Memory B cell (primary cell): ENCODE measurements at regions not wholly inside any gene's neighbourhood (a gene's known extent, or its start where the extent isn't known, plus 50 kb on each side); places are given as distances from the start of the nearest gene placed in this dataset.
"Not testable (repeated sequence)": the region's sequence is repeated elsewhere in the genome, so short reads cannot be mapped to it uniquely, and the experiment has no call there.

Experiments
- ATAC-seq: fragments of 150-1000 bp; cut with Tn5 transposase; 2 replicates; pipeline ENCODE4 v1.10.0; 2021; ENCODE audit warnings: low read depth, mild to moderate bottlenecking, moderate library complexity
- DNase-seq, 2 donors: peaks; one replicate each; pipeline ENCODE4 v3.0.0; 2022; ENCODE audit warnings: low spot score in 2 of 2
- H3K27ac Mint-ChIP-seq: one replicate; pipeline ENCODE4 v1.8.0; 2022; ENCODE audit warnings: mild to moderate bottlenecking, moderate library complexity, mixed read lengths
- H3K27me3 Mint-ChIP-seq: one replicate; pipeline ENCODE4 v1.8.0; 2022; ENCODE audit warnings: mixed read lengths
- H3K36me3 Mint-ChIP-seq: one replicate; pipeline ENCODE4 v1.8.0; 2022; ENCODE audit warnings: mild to moderate bottlenecking, mixed read lengths
- H3K4me1 Mint-ChIP-seq: one replicate; pipeline ENCODE4 v1.8.0; 2022; ENCODE audit warnings: mixed read lengths
- H3K4me3 Mint-ChIP-seq: one replicate; pipeline ENCODE4 v1.8.0; 2022; ENCODE audit warnings: mild to moderate bottlenecking, moderate library complexity, mixed read lengths
- H3K9me3 Mint-ChIP-seq: one replicate; pipeline ENCODE4 v1.8.0; 2022; ENCODE audit warnings: mixed read lengths

DNA sequence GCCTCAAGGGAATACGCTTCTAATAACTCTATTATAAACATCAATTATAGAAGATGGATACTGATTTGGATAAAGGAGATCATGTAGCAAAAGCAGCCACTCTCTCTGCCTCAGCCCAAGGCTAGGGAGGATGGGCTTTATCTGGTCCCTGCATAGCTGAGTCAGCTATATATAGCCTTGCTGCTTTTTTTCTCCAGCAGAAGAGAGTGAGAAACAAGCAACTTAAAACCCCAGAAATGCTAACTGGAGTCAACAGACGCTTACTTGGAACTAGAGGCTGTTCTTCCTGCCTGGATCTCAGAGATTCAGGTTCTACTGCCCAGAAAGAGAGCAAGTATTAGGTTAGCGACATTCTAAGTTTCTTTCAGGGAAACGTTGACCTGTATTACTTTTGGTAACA lies 426.7 kb upstream of the KLHL29 start:
- Mint-ChIP-seq H3K27ac (no peak overlapping the region), H3K9me3 (no peaks in the 10 kb centered on the region), H3K27me3 (no peaks in the 10 kb centered on the region), H3K4me1 (no peaks in the 10 kb centered on the region), H3K36me3 (no peaks in the 10 kb centered on the region), H3K4me3 (no peak overlapping the region)
- DNase-seq (no peak), ATAC-seq (no peak)

DNA sequence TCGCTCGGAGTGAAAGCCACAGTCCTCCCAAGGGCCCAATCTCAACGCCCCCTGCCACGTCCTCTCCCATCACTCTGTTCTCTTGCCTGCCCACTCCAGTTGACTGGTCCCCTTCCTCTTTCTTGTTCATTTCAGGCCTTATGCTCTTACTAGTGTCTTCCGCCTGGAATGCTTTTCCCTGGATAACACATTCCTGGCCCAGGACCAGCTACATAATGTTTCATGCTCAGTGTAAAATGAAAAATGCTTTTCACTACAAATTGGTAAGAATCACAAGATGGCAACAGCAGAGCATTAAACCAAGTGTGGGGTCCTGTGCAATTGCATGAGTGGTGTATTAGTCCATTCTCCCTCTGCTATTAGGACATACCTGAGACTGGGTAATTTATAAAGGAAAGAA lies 417.2 kb upstream of the KLHL29 start:
- Mint-ChIP-seq H3K36me3 (no peaks in the 10 kb centered on the region), H3K27ac (no peak overlapping the region), H3K9me3 (peaks cover 1% of the 10 kb centered on the region), H3K4me1 (no peaks in the 10 kb centered on the region), H3K27me3 (peaks cover 4% of the 10 kb centered on the region), H3K4me3 (no peak overlapping the region)
- ATAC-seq = no peak
- DNase-seq = no peak

DNA sequence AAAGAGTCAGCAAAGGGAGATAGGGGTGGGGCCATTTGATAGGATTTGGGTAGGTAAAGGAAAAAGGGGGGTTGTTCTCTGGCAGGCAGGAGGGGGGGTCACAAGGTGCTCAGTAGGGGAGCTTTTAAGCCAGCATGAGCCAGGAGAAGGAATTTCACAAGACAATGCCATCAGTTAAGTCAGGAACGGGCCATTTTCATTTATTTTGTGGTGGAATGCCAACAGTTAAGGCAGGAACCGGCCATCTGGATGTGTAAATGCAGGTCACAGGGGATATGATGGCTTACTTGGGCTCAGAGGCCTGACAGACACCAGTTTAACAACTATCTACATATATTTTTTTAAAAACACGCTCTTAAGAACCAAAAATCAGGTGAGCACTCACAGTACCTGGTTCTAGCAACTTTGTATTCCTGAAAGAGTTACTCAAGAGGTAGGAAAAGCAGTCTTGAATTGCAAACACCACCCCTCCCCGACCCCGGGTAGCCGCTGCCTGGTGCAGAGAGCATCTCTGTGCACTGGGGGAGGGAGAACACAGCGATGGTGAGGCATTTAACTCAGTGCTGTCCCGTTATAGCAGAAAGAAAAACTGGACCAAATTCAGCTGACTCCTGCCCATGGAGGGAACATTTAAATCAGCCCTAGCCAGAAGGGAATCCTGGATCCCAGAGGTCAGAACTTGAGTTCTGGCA lies 414.5 kb upstream of the KLHL29 start:
- no peak overlapping the region for H3K27ac Mint-ChIP-seq

DNA sequence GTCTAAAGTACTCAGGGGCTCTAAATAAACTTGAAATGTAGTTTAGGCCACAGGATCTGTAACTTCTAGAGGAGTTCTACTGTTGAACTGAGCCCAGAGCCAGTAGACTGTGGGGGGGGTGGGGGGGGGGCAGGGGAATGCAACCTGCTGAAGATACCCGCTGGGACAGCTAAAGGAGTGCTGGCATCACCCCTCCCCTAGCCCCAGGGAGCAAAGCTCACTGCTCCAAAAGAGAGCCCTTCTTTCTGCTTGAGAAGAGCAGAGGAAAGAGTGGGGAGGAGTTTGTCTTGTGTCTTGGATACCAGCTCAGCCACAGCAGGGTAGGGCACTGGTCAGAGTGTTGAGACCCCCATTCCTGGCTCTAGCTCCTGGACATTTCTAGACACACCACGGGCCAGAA lies 414.0 kb upstream of the KLHL29 start:
- ATAC-seq (no peak), DNase-seq (no peak)
- Mint-ChIP-seq H3K4me1 (no peaks in the 10 kb centered on the region), H3K27ac (no peak overlapping the region), H3K9me3 (peaks cover 1% of the 10 kb centered on the region), H3K4me3 (no peak overlapping the region), H3K27me3 (peaks cover 4% of the 10 kb centered on the region), H3K36me3 (no peaks in the 10 kb centered on the region)

More for the DNA sequence above, 414.5 kb upstream of the KLHL29 start:
- Mint-ChIP-seq H3K27me3 (peaks cover 4% of the 10 kb centered on the region), H3K9me3 (peaks cover 1% of the 10 kb centered on the region), H3K36me3 (no peaks in the 10 kb centered on the region), H3K4me3 (no peak overlapping the region), H3K4me1 (no peaks in the 10 kb centered on the region)
- DNase-seq (no peak), ATAC-seq (no peak)

DNA sequence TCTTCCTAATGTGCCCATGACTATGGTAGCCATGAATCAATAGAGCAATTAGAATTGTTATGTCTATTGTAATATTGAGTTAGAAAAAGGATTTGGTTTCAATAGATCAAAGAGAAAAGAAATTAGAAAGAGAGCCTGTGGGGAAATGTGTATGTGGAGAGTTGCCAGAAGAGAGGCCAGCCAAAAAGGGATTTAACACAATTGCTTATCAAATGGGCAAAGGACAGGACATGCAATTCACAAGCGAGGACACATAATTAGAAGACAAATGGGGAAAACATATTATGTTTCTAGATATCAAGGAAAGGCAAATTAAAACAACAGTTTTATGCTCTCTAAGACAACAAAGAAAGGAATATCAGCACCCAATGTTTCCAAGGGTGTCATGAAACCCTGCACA lies 403.2 kb upstream of the KLHL29 start:
- Mint-ChIP-seq H3K9me3 (peaks cover 2% of the 10 kb centered on the region), H3K36me3 (peaks cover 2% of the 10 kb centered on the region), H3K4me1 (no peaks in the 10 kb centered on the region), H3K4me3 (no peak overlapping the region), H3K27ac (no peak overlapping the region), H3K27me3 (peaks cover 3% of the 10 kb centered on the region)
- ATAC-seq = no peak
- no peak for DNase-seq

DNA sequence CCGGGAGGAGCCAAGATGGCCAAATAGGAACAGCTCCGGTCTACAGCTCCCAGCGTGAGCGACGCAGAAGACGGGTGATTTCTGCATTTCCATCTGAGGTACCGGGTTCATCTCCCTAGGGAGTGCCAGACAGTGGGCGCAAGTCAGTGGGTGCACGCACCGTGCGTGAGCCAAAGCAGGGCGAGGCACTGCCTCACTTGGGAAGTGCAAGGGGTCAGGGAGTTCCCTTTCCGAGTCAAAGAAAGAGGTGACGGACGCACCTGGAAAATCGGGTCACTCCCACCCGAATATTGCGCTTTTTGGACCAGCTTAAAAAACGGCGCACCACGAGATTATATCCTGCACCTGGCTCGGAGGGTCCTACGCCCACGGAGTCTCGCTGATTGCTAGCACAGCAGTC lies 400.8 kb upstream of the KLHL29 start:
- not testable (repeated sequence) for H3K4me3 Mint-ChIP-seq, H3K27me3 Mint-ChIP-seq, DNase-seq, H3K36me3 Mint-ChIP-seq, ATAC-seq, H3K9me3 Mint-ChIP-seq, H3K4me1 Mint-ChIP-seq, H3K27ac Mint-ChIP-seq

DNA sequence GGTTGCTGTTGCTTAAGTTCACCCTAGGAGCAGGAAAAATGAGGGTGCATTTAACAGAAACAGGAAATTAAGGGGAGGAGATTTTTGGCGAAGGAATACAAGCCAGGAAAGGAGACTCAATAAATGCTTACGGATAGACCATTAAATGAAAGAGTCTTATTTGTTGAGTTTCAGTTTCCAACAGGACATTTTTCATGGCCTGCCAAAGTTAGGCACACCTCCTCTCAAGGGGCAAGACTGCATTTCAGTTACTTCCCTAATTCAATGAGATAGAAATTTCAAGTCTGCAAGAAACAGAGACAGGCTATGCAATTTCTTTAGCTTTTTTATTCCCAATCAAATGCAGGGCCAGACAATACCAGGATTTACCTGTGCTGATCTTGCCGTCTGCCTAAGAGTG lies 394.7 kb upstream of the KLHL29 start:
- Mint-ChIP-seq H3K27ac (no peak overlapping the region), H3K36me3 (no peaks in the 10 kb centered on the region), H3K27me3 (no peaks in the 10 kb centered on the region), H3K4me1 (no peaks in the 10 kb centered on the region), H3K9me3 (no peaks in the 10 kb centered on the region), H3K4me3 (no peak overlapping the region)
- no peak for ATAC-seq
- DNase-seq = no peak

DNA sequence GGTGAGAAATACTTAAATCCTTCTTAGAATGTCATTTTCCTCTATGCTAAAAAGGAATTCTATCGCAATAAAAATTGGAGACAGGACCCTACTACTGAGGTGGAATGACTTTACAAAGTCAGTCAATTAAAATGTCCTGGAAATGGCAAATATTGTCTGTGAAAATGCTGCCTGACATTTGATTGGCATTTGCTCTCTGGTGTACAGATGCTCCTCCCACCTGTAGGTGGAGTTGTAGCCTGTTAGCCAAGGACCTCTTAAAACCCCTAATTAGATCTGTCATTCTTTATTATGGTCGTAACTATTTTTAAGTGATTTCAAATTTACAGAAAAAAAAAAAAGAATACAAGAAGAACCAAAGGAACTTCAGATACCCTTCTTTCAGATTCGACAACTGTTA lies 393.1 kb upstream of the KLHL29 start:
- ATAC-seq = no peak
- Mint-ChIP-seq H3K36me3 (no peaks in the 10 kb centered on the region), H3K9me3 (no peaks in the 10 kb centered on the region), H3K27me3 (no peaks in the 10 kb centered on the region), H3K4me3 (no peak overlapping the region), H3K27ac (no peak overlapping the region), H3K4me1 (no peaks in the 10 kb centered on the region)
- no peak for DNase-seq

DNA sequence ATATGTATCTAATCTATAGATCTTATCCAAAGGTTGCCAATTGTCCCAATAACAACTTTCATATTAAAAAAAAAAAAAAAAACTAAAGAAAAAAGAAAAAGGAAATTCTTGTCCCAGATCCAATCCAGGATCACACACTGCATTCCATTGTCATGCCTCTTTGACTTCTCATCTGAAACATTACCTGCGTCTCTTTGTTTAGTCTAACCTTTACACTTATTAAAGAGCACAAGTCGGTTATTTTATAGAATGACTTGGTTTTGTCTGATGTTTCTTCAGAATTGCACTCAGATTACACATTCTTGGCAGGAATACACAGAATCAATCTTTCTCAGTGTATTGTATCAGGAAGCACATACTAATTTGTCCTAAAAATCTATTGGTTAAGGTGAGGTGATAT lies 392.5 kb upstream of the KLHL29 start:
- no peak overlapping the region for H3K27ac Mint-ChIP-seq
- ATAC-seq (no peak), DNase-seq (no peak)
- no peaks in the 10 kb centered on the region for H3K9me3 Mint-ChIP-seq
- no peak overlapping the region for H3K4me3 Mint-ChIP-seq
- no peaks in the 10 kb centered on the region for H3K36me3 Mint-ChIP-seq
- H3K4me1 Mint-ChIP-seq = no peaks in the 10 kb centered on the region
- no peaks in the 10 kb centered on the region for H3K27me3 Mint-ChIP-seq

DNA sequence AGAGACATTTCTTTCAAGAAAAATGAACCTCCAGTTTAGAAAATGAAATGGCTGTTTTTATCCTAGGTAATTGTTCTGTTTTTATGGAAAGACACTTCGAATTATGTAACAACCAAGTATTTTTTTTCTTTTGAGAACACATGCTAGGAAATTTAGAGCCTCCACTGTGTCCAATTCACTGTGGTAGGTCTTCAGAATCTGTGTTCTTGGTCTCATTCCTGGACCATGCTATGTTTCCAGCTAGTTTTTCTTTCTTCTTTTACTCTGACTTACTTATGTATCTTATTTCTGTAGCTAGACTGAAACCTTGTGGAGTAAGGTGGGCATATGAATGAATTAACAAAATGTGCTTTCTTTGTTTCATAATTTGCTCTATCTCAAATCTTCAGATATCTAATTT lies 391.7 kb upstream of the KLHL29 start:
- DNase-seq = no peak
- no peaks in the 10 kb centered on the region for H3K9me3 Mint-ChIP-seq

DNA sequence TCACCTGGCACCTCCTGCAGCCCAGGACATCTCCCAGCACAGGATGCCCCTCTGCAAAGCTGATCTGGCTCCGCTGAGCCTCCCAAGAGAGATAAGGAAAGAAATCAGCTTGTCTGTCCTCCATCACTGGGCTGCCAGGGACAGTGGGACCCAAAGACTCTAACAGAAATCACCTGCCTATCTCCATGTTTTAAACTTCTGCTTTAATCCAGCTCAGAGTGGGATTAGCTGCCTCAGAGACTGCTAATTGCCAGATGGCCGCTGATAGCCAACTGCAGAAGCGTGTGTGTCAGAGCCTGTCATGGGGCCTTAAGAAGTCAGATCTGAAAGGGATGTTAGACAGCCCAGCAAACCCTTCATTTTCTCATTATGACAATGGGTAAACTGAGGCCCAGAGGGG lies 389.4 kb upstream of the KLHL29 start:
- no peaks in the 10 kb centered on the region for H3K36me3 Mint-ChIP-seq
- ATAC-seq = no peak

More for the DNA sequence above, 391.7 kb upstream of the KLHL29 start:
- Mint-ChIP-seq H3K36me3 (no peaks in the 10 kb centered on the region), H3K4me1 (no peaks in the 10 kb centered on the region), H3K27me3 (no peaks in the 10 kb centered on the region), H3K4me3 (no peak overlapping the region), H3K27ac (no peak overlapping the region)
- ATAC-seq = no peak

DNA sequence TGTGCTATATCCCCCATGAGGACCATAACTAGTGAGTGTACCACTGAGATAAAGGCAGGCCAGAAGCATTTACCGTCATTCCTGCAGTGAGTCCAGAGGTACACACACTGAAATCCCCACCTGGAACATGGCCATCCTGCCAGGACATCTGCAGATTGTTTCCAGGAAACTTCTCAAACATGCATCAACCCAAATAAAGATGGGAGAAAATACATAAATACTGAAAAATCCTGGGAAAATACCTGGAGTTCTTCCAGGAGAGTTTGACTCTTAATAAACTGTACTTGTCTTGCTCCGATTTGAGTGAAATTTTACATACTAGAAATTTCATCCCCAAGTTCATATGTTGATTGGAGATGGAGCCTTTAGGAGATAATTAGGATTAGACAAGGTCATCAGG lies 388.1 kb upstream of the KLHL29 start:
- Mint-ChIP-seq H3K4me1 (no peaks in the 10 kb centered on the region), H3K27me3 (no peaks in the 10 kb centered on the region), H3K4me3 (no peak overlapping the region), H3K9me3 (no peaks in the 10 kb centered on the region), H3K27ac (no peak overlapping the region), H3K36me3 (no peaks in the 10 kb centered on the region)
- ATAC-seq = no peak
- no peak for DNase-seq

More for the DNA sequence above, 389.4 kb upstream of the KLHL29 start:
- no peak overlapping the region for H3K4me3 Mint-ChIP-seq
- no peak overlapping the region for H3K27ac Mint-ChIP-seq
- no peaks in the 10 kb centered on the region for H3K4me1 Mint-ChIP-seq
- no peaks in the 10 kb centered on the region for H3K9me3 Mint-ChIP-seq
- H3K27me3 Mint-ChIP-seq = no peaks in the 10 kb centered on the region
- no peak for DNase-seq

DNA sequence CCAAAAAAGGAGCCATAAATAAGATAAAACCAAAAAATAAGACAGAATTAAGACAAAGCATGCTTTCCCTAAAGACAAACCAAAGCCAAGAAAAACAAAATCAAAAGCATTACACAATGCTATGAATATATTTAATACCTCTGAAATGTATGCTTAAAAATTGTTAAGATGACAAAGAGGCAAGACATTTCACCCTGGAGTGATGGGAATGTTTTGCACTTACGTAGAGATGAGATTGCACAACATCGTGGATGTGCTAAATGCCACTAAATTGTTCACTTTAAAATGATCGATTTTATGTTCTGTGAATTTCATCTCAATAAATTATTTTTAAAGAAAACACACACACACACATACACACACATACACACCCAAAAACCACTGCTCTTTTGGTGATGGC lies 386.6 kb upstream of the KLHL29 start:
- DNase-seq (no peak), ATAC-seq (no peak)
- no peaks in the 10 kb centered on the region for H3K27me3 Mint-ChIP-seq
- H3K4me3 Mint-ChIP-seq = no peak overlapping the region
- H3K36me3 Mint-ChIP-seq = no peaks in the 10 kb centered on the region
- H3K9me3 Mint-ChIP-seq = no peaks in the 10 kb centered on the region
- no peaks in the 10 kb centered on the region for H3K4me1 Mint-ChIP-seq
- no peak overlapping the region for H3K27ac Mint-ChIP-seq

DNA sequence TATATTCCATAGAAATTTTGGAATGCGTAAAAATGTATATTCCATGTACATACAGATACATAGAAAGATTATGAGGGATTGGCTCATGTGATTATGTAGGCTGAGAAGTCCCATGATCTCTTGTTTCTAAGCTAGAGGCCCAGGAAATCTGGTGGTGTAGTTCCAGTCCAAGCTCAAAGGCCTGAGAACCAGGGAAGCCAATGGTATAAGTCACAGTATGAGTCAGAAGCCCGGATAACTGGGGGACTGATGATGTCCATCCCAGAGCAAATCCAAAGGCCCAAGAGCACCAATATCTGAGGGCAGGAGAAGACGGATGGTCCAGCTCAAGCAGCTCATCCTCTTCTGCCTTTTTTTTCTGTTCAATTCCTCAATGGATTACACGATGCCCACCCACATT lies 385.0 kb upstream of the KLHL29 start:
- Mint-ChIP-seq H3K27me3 (no peaks in the 10 kb centered on the region), H3K4me3 (no peak overlapping the region), H3K9me3 (no peaks in the 10 kb centered on the region), H3K36me3 (no peaks in the 10 kb centered on the region), H3K27ac (no peak overlapping the region), H3K4me1 (no peaks in the 10 kb centered on the region)
- no peak for DNase-seq
- no peak for ATAC-seq

DNA sequence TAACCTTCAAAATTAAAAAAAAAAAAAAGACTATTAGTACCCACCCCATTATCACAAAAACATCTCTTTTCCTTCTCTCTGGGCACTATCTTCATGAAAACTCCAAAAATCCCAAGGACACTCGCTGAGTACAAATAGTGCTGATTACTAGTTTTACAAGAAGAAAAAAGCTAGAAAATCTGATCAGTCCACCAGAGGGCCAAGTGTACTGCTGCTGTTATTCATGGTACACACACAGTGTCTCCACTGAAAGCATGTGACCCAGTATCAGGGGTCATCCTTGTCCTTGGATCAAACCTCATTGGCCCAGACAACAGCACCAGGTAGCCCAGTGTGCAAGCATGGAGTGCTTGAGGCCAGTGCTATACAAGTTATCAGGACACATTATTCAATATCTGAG lies 382.7 kb upstream of the KLHL29 start:
- no peak for DNase-seq
- Mint-ChIP-seq H3K36me3 (no peaks in the 10 kb centered on the region), H3K27ac (no peak overlapping the region), H3K9me3 (no peaks in the 10 kb centered on the region), H3K4me1 (no peaks in the 10 kb centered on the region), H3K27me3 (no peaks in the 10 kb centered on the region), H3K4me3 (no peak overlapping the region)
- ATAC-seq = no peak
